ENCODE measurements at regions not wholly inside any gene's neighbourhood (a gene's known extent, or its start where the extent isn't known, plus 50 kb on each side); places are given as distances from the start of the nearest gene placed in this dataset.
A peak's percentile ranks its signal among the peaks of the same experiment; 100 is the strongest.

DNA sequence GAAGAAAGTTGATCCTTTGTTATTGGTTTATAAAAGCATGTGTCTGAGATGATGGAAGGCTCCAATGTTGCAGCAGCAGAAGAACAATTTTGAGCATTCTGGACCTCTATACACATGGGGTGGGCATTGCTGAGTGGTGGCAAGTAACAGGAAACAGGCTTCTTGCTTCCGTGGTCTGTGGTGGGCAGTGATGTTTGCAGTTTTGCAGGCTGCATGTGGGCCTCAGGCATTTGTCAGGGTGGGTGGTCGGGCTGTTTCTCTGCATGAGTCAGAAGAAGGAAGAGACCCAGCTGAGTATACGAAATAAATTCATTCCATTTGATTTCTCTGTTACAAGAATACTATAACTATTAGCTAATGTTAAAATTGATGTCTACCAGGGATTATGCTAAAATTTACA, 239.5 kb upstream of the COL3A1 start:
- H3K4me1 ChIP-seq: no peaks in the 10 kb centered on the region
- H3K27me3 ChIP-seq (ENCODE audit: low read depth): no peaks in the 10 kb centered on the region
- in situ Hi-C loops (cut with MboI; ENCODE audit: low sequenced_read_pairs): no loop called here
- H3K36me3 ChIP-seq (replicated peaks): no peaks in the 10 kb centered on the region
- H3K4me3 ChIP-seq: no peak overlapping the region
- no peak for DNase-seq (ENCODE audit: low spot score in 2 of 2)
- H3K9me3 ChIP-seq: no peaks in the 10 kb centered on the region

DNA sequence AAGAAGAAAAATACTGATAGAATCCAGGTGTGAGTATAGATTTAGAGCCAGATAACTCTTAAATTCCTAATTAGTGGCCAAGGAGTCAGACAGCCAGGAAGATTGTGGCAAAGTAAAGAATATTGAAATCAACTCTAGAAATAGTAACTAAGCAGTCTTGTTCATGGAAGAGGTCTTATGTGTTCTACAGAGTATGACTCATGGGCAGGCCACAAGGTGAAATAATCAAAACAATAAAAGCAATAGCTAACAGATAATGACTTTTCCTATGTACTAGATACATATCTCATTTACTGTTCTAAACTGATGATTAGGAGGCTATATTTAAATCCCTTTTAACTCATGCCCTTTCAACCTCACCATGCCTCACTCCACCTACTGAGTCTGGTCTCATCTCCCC, 227.4 kb upstream of the COL3A1 start:
- H3K4me1 ChIP-seq: no peaks in the 10 kb centered on the region
- H3K27me3 ChIP-seq (ENCODE audit: low read depth): no peaks in the 10 kb centered on the region
- no peaks in the 10 kb centered on the region for H3K9me3 ChIP-seq
- no peaks in the 10 kb centered on the region for H3K36me3 ChIP-seq (replicated peaks)
- no peak for DNase-seq (ENCODE audit: low spot score in 2 of 2)
- no peak overlapping the region for H3K4me3 ChIP-seq
- in situ Hi-C loops (cut with MboI; ENCODE audit: low sequenced_read_pairs): no loop called here

DNA sequence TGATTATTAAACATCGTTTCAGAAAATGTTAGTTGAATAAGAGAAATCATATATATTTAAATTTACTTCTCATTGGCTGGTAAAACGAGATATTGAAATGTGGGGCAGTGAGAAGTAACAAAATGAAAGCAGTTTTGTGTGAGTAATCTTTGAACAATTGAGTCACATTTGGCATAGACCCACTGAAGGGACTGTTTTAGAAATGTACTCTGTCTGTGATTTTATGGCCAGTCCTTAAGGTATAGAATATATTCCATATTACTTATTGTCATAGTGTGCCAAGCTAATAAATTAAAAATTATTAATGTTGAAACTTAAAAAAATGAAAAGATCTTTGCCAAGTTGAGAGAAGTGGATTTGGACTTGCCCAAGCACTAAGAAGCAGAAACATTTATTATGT, 222.4 kb upstream of the COL3A1 start:
- Histone ChIP-seq H3K27me3 (ENCODE audit: low read depth) (no peaks in the 10 kb centered on the region), H3K4me3 (no peak overlapping the region), H3K9me3 (no peaks in the 10 kb centered on the region), H3K4me1 (no peaks in the 10 kb centered on the region), H3K36me3 (replicated peaks) (no peaks in the 10 kb centered on the region)
- DNase-seq (ENCODE audit: low spot score in 2 of 2): no peak
- in situ Hi-C loops (cut with MboI; ENCODE audit: low sequenced_read_pairs): no loop called here

DNA sequence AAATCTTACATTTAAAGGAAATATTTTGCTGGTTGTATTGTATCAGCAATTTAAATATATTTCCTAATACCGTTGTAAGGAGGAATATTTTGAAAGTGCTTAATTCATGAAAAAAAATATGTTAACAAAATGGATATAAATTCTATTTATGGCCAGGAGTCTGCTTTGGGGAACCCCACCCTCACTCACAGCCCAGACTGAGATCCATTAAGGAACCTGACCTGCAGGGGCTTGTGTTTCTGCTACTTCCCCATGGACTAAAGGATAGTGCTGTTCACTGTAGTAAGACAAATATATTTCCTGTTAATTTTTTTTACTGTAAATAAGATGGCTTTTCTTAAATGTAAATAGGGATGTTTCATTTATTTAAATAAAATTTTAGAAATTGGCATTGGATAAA, 221.9 kb upstream of the COL3A1 start:
- Histone ChIP-seq H3K9me3 (no peaks in the 10 kb centered on the region), H3K4me1 (no peaks in the 10 kb centered on the region), H3K36me3 (replicated peaks) (no peaks in the 10 kb centered on the region), H3K4me3 (no peak overlapping the region), H3K27me3 (ENCODE audit: low read depth) (no peaks in the 10 kb centered on the region)
- in situ Hi-C loops (cut with MboI; ENCODE audit: low sequenced_read_pairs): no loop called here
- no peak for DNase-seq (ENCODE audit: low spot score in 2 of 2)

DNA sequence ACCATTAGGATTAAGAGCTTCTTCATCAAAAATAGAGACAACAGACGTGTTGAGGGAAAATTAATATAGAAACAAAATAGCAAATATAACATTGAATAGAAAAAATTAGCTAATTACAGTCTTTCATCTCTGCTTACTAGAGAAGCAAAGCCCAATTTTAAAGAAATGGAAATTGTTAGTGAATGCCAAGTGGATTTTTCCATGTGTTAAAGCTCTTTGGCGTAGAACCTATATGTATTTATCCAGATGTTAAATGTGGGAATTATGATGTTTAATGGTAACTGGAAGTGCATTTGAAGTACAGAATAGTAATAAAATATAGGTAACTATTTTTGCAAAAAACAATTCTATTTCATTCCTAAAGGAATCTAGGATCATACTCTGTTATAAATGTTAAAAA, 212.0 kb upstream of the COL3A1 start:
- no peak for DNase-seq (ENCODE audit: low spot score in 2 of 2)
- in situ Hi-C loops (cut with MboI; ENCODE audit: low sequenced_read_pairs): no loop called here
- Histone ChIP-seq H3K9me3 (no peaks in the 10 kb centered on the region), H3K4me1 (no peaks in the 10 kb centered on the region), H3K27me3 (ENCODE audit: low read depth) (no peaks in the 10 kb centered on the region), H3K4me3 (no peak overlapping the region), H3K36me3 (replicated peaks) (no peaks in the 10 kb centered on the region)

DNA sequence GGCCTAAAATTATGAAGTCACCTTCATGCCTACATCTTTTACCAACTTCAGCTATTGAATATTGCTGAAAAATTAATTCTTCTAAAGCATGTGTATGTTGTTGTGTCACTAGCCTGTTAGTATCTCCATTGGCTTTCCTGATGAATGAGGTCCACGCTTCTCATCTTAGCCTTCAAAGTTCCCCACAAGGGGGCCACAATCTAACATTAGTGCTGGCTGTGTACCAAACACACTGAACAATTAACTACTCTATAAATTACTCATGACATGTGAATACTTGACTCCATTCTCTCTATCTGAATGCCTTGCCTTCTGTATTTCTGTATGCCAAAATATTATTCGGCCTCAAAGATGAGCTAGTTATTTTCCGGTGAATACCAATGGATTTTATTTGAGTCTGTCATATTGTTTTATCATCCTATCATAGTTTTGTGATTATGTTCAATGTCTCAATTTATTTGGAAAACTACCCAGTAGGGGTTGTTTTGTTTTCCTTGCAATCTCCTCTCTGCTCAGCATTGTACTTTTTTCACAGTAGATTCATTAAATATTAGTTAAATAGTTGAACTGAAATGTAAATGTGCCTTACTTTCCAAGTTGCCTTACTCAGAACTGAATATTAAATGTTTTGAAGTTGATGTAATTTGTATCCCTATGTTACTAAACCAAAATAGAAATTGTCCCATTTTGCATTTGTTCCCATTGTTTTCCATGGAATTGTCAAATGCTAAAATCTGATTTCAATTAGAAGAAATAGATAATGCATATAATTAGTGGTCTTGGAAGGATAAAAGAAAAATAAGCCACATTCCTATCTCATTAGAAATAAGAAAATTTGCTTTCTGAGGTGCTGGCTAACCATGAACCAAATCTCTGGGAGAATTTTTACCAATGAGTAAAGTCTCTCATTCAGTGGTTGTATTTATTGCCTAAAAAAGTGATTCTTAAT, 208.4 kb upstream of the COL3A1 start:
- Histone ChIP-seq H3K36me3 (replicated peaks) (no peaks in the 10 kb centered on the region), H3K9me3 (no peaks in the 10 kb centered on the region), H3K27me3 (ENCODE audit: low read depth) (no peaks in the 10 kb centered on the region), H3K4me1 (no peaks in the 10 kb centered on the region), H3K4me3 (no peak overlapping the region)
- in situ Hi-C loops (cut with MboI; ENCODE audit: low sequenced_read_pairs): no loop called here
- peak; percentile 40 to 57 for DNase-seq (ENCODE audit: low spot score in 2 of 2)

DNA sequence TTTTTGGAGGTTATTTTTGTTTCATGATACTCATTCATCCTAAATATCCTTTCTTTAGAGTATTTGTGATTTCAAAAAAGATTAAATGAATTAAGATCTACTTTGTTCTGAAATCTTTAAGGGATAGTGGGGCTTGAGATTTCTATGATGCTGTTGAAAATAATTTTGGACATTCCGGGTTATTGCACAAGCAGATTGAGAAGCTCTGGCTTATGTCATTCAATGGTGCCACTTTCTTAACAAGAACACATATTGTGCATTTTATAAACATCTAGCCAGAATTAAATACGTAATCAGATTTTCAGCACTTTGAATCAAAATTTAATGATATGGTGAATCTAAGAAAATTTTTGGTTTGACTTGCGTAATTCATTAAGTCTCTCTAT, 207.7 kb upstream of the COL3A1 start:
- in situ Hi-C loops (cut with MboI; ENCODE audit: low sequenced_read_pairs): no loop called here

DNA sequence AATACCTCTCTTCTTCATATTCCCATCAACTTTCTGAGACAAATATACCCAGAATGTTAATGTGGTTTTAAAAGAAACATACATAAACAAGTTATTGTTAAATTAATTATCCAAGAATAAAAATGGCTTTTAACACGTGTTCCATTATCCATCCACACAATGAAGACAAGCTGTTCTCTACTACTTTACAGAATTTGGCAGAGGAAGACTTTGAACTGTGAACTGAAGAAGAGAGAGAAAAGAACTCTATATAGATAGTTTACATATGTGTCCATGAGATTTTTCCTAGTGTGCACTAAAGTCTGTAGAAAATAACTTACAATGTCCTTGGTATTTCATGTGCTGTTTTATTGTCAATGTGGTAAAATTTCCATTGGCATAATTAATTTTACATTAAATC, 207.0 kb upstream of the COL3A1 start:
- no peaks in the 10 kb centered on the region for H3K9me3 ChIP-seq
- no peaks in the 10 kb centered on the region for H3K4me1 ChIP-seq
- DNase-seq (ENCODE audit: low spot score in 2 of 2): no peak
- in situ Hi-C loops (cut with MboI; ENCODE audit: low sequenced_read_pairs): no loop called here
- no peaks in the 10 kb centered on the region for H3K27me3 ChIP-seq (ENCODE audit: low read depth)
- H3K4me3 ChIP-seq: no peak overlapping the region
- H3K36me3 ChIP-seq (replicated peaks): no peaks in the 10 kb centered on the region

More for the DNA sequence above, 207.7 kb upstream of the COL3A1 start:
- H3K4me3 ChIP-seq: no peak overlapping the region
- no peak for DNase-seq (ENCODE audit: low spot score in 2 of 2)
- H3K4me1 ChIP-seq: no peaks in the 10 kb centered on the region
- H3K27me3 ChIP-seq (ENCODE audit: low read depth): no peaks in the 10 kb centered on the region
- no peaks in the 10 kb centered on the region for H3K36me3 ChIP-seq (replicated peaks)
- H3K9me3 ChIP-seq: no peaks in the 10 kb centered on the region

DNA sequence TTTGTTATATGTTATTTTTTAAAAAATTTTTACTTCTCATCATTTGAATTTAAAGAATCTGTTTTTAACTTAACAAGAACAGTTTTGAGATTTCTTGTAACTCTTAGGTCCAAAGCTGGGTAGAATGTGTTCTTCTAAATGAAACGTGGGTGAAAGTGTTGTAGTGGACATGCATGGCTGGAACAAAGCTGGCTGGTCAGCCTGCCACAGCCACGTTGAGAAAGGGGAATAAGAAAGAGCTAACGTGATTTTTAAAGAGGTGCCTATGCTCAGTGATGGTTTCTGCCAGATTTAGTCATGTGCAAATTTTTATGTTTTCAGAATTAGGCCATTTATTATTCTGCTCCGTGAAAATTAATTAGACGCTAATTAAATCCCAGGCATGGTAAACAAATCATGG, 203.9 kb upstream of the COL3A1 start:
- H3K36me3 ChIP-seq (replicated peaks): no peaks in the 10 kb centered on the region
- no peaks in the 10 kb centered on the region for H3K4me1 ChIP-seq
- in situ Hi-C loops (cut with MboI; ENCODE audit: low sequenced_read_pairs): no loop called here
- H3K4me3 ChIP-seq: no peak overlapping the region
- H3K27me3 ChIP-seq (ENCODE audit: low read depth): no peaks in the 10 kb centered on the region
- no peak for DNase-seq (ENCODE audit: low spot score in 2 of 2)
- no peaks in the 10 kb centered on the region for H3K9me3 ChIP-seq

DNA sequence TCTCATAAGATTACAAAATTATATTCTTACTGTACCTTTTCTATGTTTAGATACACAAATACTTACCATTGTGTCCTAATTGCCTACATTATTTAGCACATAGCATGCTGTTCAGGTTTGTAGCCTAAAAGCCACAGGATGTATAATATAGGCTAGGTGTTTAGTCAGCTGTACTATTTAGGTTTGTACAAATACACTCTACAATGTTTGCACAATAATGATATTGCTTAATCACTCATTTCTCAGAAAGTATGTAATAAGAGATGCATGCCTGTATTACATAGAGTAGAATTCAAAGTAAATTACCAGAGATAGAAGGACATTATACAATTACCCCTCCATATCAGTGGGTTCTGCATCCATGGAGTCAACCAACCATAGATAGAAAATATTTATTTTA, 201.1 kb upstream of the COL3A1 start:
- H3K36me3 ChIP-seq (replicated peaks): no peaks in the 10 kb centered on the region
- no peak for DNase-seq (ENCODE audit: low spot score in 2 of 2)
- H3K9me3 ChIP-seq: no peaks in the 10 kb centered on the region
- in situ Hi-C loops (cut with MboI; ENCODE audit: low sequenced_read_pairs): no loop called here
- H3K27me3 ChIP-seq (ENCODE audit: low read depth): no peaks in the 10 kb centered on the region
- H3K4me3 ChIP-seq: no peak overlapping the region
- no peaks in the 10 kb centered on the region for H3K4me1 ChIP-seq

DNA sequence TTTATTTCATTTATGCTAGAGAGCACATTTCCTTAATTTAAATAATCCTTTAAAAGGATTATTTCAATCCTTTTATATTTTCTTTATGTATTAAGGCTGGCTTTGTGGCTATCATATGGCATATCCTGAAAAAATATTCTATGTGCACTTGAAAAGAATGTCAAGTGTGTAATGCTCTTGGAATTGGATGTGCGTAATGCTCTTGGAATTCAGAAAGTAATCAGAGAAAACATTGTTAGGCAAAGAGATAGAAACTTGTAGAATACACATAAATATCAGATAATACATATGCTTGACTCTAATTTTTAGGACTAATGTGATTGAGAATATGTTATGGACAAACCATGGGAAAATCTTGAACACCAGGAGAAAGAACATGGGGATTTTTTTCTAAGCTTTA, 197.5 kb upstream of the COL3A1 start:
- H3K36me3 ChIP-seq (replicated peaks): no peaks in the 10 kb centered on the region
- H3K4me3 ChIP-seq: no peak overlapping the region
- H3K4me1 ChIP-seq: no peaks in the 10 kb centered on the region
- in situ Hi-C loops (cut with MboI; ENCODE audit: low sequenced_read_pairs): no loop called here
- no peaks in the 10 kb centered on the region for H3K9me3 ChIP-seq
- H3K27me3 ChIP-seq (ENCODE audit: low read depth): no peaks in the 10 kb centered on the region
- DNase-seq (ENCODE audit: low spot score in 2 of 2): no peak

DNA sequence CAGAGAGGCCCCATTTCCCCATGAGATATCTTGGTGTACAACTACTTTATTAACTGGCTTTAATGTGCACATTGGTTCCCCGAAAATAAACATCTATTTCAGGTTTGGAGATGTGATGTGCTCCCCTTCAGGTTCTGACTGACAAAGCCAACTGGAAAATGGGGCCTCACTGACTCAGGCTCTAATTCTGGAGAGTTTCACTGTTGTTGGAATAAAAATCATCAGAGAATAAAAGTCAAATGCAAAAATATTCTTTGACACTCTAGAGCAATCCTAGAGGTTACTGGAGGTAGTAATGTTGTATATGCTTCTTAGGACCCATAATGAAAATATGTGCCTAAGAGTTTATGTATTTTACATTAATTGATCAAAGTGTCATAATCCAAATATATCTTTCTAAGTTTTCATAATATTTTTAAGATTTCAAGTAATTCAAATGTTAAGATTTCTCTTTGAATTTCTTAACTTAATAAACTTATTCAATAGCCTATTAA, 189.9 kb upstream of the COL3A1 start:
- no peak overlapping the region for H3K4me3 ChIP-seq
- no peaks in the 10 kb centered on the region for H3K27me3 ChIP-seq (ENCODE audit: low read depth)
- in situ Hi-C loops (cut with MboI; ENCODE audit: low sequenced_read_pairs): no loop called here
- H3K4me1 ChIP-seq: peaks cover 5% of the 10 kb centered on the region
- H3K36me3 ChIP-seq (replicated peaks): no peaks in the 10 kb centered on the region
- H3K9me3 ChIP-seq: no peaks in the 10 kb centered on the region
- DNase-seq (ENCODE audit: low spot score in 2 of 2): no peak

DNA sequence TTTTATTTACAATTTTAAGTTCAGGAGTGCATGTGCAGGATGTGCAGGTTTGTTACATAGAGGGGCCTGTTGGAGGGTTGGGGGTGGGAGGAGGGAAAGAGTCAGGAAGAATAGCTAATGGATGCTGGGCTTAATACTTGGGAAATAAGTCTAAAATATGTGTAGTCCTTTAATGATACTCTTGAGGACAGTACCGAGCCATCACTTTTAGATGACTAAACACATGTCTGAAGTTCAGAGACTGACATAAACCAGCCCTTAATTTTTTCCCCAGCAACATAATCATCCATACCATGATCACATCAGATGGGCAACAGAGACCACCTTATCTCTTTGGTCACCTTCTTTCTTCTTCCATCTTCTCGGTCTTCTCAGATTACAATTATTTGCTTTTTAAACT, 189.1 kb upstream of the COL3A1 start:
- H3K9me3 ChIP-seq: no peaks in the 10 kb centered on the region
- H3K4me1 ChIP-seq: peaks cover 5% of the 10 kb centered on the region
- H3K27me3 ChIP-seq (ENCODE audit: low read depth): no peaks in the 10 kb centered on the region
- in situ Hi-C loops (cut with MboI; ENCODE audit: low sequenced_read_pairs): no loop called here
- no peak overlapping the region for H3K4me3 ChIP-seq
- no peaks in the 10 kb centered on the region for H3K36me3 ChIP-seq (replicated peaks)
- DNase-seq (ENCODE audit: low spot score in 2 of 2): no peak

DNA sequence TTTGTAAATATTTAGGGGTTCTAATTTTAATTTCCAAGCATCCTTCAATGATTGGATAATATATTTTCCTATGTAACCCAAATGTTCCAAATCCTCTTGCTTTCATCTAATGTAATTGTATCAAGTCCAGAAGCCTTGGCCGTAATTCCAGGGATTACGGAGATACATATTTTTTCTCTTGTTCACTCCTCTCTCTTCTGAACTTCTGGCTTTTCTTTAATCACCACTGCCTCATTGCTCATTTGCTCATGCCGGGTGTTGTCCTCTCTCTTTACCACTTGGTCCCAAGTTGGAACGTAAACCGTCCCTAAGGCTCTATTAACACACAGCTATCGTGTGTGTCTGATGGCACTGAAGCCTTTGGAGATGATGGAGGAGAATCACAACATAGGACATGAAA, 188.7 kb upstream of the COL3A1 start:
- H3K4me1 ChIP-seq: peaks cover 5% of the 10 kb centered on the region
- in situ Hi-C loops (cut with MboI; ENCODE audit: low sequenced_read_pairs): no loop called here
- DNase-seq (ENCODE audit: low spot score in 2 of 2): no peak

More for the DNA sequence above, 188.7 kb upstream of the COL3A1 start:
- Histone ChIP-seq H3K27me3 (ENCODE audit: low read depth) (no peaks in the 10 kb centered on the region), H3K9me3 (no peaks in the 10 kb centered on the region), H3K36me3 (replicated peaks) (no peaks in the 10 kb centered on the region), H3K4me3 (no peak overlapping the region)

All from HAP-1 (cell line).